HCT116 (cell line): ENCODE measurements at regions not wholly inside any gene's neighbourhood (a gene's known extent, or its start where the extent isn't known, plus 50 kb on each side); places are given as distances from the start of the nearest gene placed in this dataset.

Source experiments
- ATAC-seq: fragments of 200-7000 bp; cut with Tn5 transposase; 2 replicates; pipeline ENCODE4 v1.9.1; 2020; ENCODE audit warnings: mild to moderate bottlenecking, moderate library complexity
- BruUV-seq: library from RNA; stranded (reverse); fragments of 400-500 nt; replicated peaks from 2 replicates; lab custom pipeline; 2021; lab: Mats Ljungman, UMichigan
- CTCF ChIA-PET: fragments of 300-600 bp; sonication (Branson Sonifier 250); formaldehyde crosslinking; loops from one replicate; lab custom pipeline; 2021; ENCODE audit warnings: antibody characterized with exemption; lab: Charles Lee
- POLR2A ChIA-PET: fragments of 300-600, 350-600 bp; sonication (Branson Sonifier 250); formaldehyde crosslinking; loops from one replicate; lab custom pipeline; 2021; ENCODE audit warnings: antibody characterized with exemption; lab: Charles Lee
- RAD21 ChIA-PET, 2 experiments: fragments of 300-600 bp; sonication (Branson Sonifier 250); formaldehyde crosslinking; loops; one replicate each; lab custom pipeline; 2023; ENCODE audit warnings: low total read pairs in 2 of 2; ENCODE audit not compliant: uncharacterized antibody in 2 of 2, unreplicated experiment in 2 of 2, low non-redundant PET in 1 of 2; lab: Charles Lee
- DNase-seq: peaks from one replicate; pipeline ENCODE4 v3.0.0-alpha.2; 2010; ENCODE audit warnings: low read depth, low spot score
- H2AFZ ChIP-seq: fragments of 200-600 bp; shearing (Covaris generic), sonication (generic); 2 replicates; pipeline ENCODE4 v1.6.1; 2017; ENCODE audit warnings: low read depth, mixed run types, mixed read lengths, antibody characterized with exemption, low read length; ENCODE audit not compliant: poor library complexity, severe bottlenecking
- H3K27ac ChIP-seq: 2 replicates; pipeline ENCODE4 v1.5.1; 2012; ENCODE audit warnings: low read depth, low read length
- H3K27me3 ChIP-seq: fragments of 200-600 bp; sonication (generic); 2 replicates; pipeline ENCODE4 v1.6.1; 2016; ENCODE audit warnings: mixed run types, low read length, mixed read lengths; ENCODE audit not compliant: insufficient read depth
- H3K36me3 ChIP-seq, 2 experiments: fragments of 200-500 bp in 1 of 2; fragments of 200-600 bp in 1 of 2; sonication (Bioruptor generic) in 1 of 2; sonication (generic) in 1 of 2; 2 replicates each; pipeline versions ENCODE4 v1.5.1 to v1.6.1; 2014 to 2016; ENCODE audit warnings: low read length in 2 of 2, inconsistent platforms in 1 of 2, mixed read lengths in 1 of 2, mixed run types in 1 of 2; ENCODE audit not compliant: insufficient read depth in 2 of 2, control insufficient read depth in 1 of 2
- H3K4me1 ChIP-seq, 2 experiments: fragments of 200-600 bp in 1 of 2; sonication (generic) in 1 of 2; 2 replicates each; pipeline versions ENCODE4 v1.5.1 to v1.6.1; 2012 to 2017; ENCODE audit warnings: low read length in 2 of 2, inconsistent platforms in 1 of 2, mild to moderate bottlenecking in 1 of 2, mixed read lengths in 1 of 2, mixed run types in 1 of 2, moderate library complexity in 1 of 2; ENCODE audit not compliant: insufficient read depth in 2 of 2, control insufficient read depth in 1 of 2
- H3K4me2 ChIP-seq: fragments of 200-600 bp; sonication (generic); 2 replicates; pipeline ENCODE4 v1.6.1; 2017; ENCODE audit warnings: mixed run types, low read length, mixed read lengths
- H3K4me3 ChIP-seq, 2 experiments: fragments of 200-600 bp in 1 of 2; sonication (generic) in 1 of 2; replicated peaks in 1 of 2; 2 replicates each; pipeline ENCODE4 v1.5.1; 2011 to 2016; ENCODE audit warnings: low read length in 2 of 2, control low read depth in 1 of 2, low read depth in 1 of 2, mild to moderate bottlenecking in 1 of 2, mixed read lengths in 1 of 2, mixed run types in 1 of 2
- H3K79me2 ChIP-seq: fragments of 200-600 bp; sonication (generic); 2 replicates; pipeline ENCODE4 v1.6.1; 2017; ENCODE audit warnings: mild to moderate bottlenecking, mixed run types, low read length, moderate library complexity, mixed read lengths; ENCODE audit not compliant: insufficient read depth
- H3K9ac ChIP-seq: fragments of 200-600 bp; sonication (generic); 2 replicates; pipeline ENCODE4 v1.6.1; 2016; ENCODE audit warnings: low read length, mixed read lengths
- H3K9me2 ChIP-seq: fragments of 200-600 bp; sonication (generic), shearing (Covaris generic); 2 replicates; pipeline ENCODE4 v1.6.1; 2017; ENCODE audit warnings: mixed run types, mild to moderate bottlenecking, moderate library complexity; ENCODE audit not compliant: insufficient read depth
- H3K9me3 ChIP-seq, 2 experiments: fragments of 200-500 bp in 1 of 2; fragments of 200-600 bp in 1 of 2; sonication (Bioruptor generic) in 1 of 2; sonication (generic) in 1 of 2; 2 replicates each; pipeline ENCODE4 v1.6.1; 2014 to 2017; ENCODE audit warnings: low read length in 2 of 2, mixed read lengths in 2 of 2, inconsistent platforms in 1 of 2, low read depth in 1 of 2, mild to moderate bottlenecking in 1 of 2, mixed run types in 1 of 2, moderate library complexity in 1 of 2; ENCODE audit not compliant: control insufficient read depth in 1 of 2, insufficient read depth in 1 of 2
- H4K20me1 ChIP-seq: fragments of 200-600 bp; sonication (generic), shearing (Covaris generic); 2 replicates; pipeline ENCODE4 v1.6.1; 2017; ENCODE audit warnings: mixed run types, mild to moderate bottlenecking, moderate library complexity; ENCODE audit not compliant: insufficient read depth
- POLR2A ChIP-seq: IDR thresholded peaks from 2 replicates; pipeline ENCODE4 v1.7.0; 2011; ENCODE audit warnings: borderline replicate concordance; ENCODE audit not compliant: insufficient read depth, insufficient read length; ENCODE audit errors: extremely low read depth
- POLR2AphosphoS5 ChIP-seq: IDR thresholded peaks from 2 replicates; pipeline ENCODE4 v1.6.1; 2011; ENCODE audit warnings: mild to moderate bottlenecking, low read depth, low read length, moderate library complexity
- TCF7L2 ChIP-seq: IDR thresholded peaks from 2 replicates; pipeline ENCODE4 v1.7.0; 2011; ENCODE audit warnings: borderline replicate concordance, inconsistent platforms; ENCODE audit not compliant: insufficient read depth, insufficient read length; ENCODE audit errors: extremely low read depth
- YY1 ChIP-seq: IDR thresholded peaks from 2 replicates; pipeline ENCODE4 v1.6.1; 2011; ENCODE audit warnings: low read length, low read depth, moderate library complexity, mild to moderate bottlenecking; ENCODE audit not compliant: insufficient replicate concordance; ENCODE audit errors: extremely low read depth
- ZNF274 ChIP-seq: fragments of 200-500 bp; sonication (Bioruptor generic); IDR thresholded peaks from 2 replicates; pipeline ENCODE4 v1.6.1; 2014; ENCODE audit warnings: mild to moderate bottlenecking, low read depth, low read length, inconsistent platforms
- intact Hi-C: fragments of 100-400 bp; cut with micrococcal nuclease; formaldehyde crosslinking; loops from 2 replicates; pipeline ENCODE4 v1.10.0; 2022
- TF ChIP-seq, protein P1 (sequence below): IDR thresholded peaks from 2 replicates; pipeline ENCODE4 v1.6.1; 2012
- TF ChIP-seq, protein P2 (sequence below): IDR thresholded peaks from 2 replicates; pipeline ENCODE4 v1.6.1; 2012; ENCODE audit warnings: low read depth
- TF ChIP-seq, protein P3 (sequence below), 3 experiments: fragments of 200-600 bp in 1 of 3; sonication (generic) in 1 of 3; IDR thresholded peaks in 2 of 3; conservative IDR thresholded peaks in 1 of 3; 2 replicates each; pipeline ENCODE4 v1.5.1; 2012 to 2017; ENCODE audit warnings: low read depth in 2 of 3, low read length in 2 of 3, antibody characterized with exemption in 1 of 3, borderline replicate concordance in 1 of 3, control low read depth in 1 of 3, mild to moderate bottlenecking in 1 of 3, mixed read lengths in 1 of 3, mixed run types in 1 of 3, moderate library complexity in 1 of 3; ENCODE audit not compliant: insufficient read depth in 1 of 3

DNA sequence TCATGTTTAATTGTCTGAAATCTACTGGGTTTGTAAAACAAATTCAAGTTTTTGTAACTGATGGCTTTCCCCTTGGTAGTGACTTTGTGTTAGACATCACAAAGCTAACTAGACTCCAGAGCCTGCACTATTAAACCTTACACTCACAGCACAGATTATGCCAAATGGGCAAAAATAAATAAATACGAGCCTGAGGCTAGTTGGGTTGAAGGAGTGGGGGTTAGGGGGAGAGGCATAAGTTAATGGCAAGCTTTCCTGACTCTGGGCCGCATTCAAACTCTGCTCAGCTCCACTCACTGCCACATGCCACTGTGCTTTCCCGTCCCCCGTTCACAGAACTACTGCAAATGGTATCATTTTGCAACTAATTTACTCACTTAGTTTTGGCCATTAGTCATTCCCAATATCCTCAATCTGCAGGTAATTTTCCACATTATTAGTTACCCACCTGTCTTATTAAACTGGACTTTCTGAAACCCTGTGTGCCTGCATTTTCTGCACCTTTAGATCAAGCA, 1079.9 kb upstream of the PIK3C3 start:
- ChIA-PET RAD21 (no interaction called here), POLR2A (no interaction called here), CTCF (no interaction called here)
- no peaks in the 10 kb centered on the region for H3K36me3 ChIP-seq
- no peaks in the 10 kb centered on the region for H3K9me2 ChIP-seq
- no peaks in the 10 kb centered on the region for H3K79me2 ChIP-seq
- H4K20me1 ChIP-seq: no peaks in the 10 kb centered on the region
- H3K27me3 ChIP-seq: no peaks in the 10 kb centered on the region
- no peaks in the 10 kb centered on the region for H3K4me1 ChIP-seq
- H3K4me2 ChIP-seq: no peak overlapping the region
- intact Hi-C loops: no loop called here
- H3K9me3 ChIP-seq: peaks cover 11 to 24% of the 10 kb centered on the region in 2 experiments; a peak in 2 of 4 replicates
- no peak overlapping the region for H3K27ac ChIP-seq
- TF ChIP-seq ZNF274 (no peak), YY1 (no peak), TCF7L2 (no peak), POLR2AphosphoS5 (no peak), POLR2A (no peak)
- TF ChIP-seq, protein P1, sequence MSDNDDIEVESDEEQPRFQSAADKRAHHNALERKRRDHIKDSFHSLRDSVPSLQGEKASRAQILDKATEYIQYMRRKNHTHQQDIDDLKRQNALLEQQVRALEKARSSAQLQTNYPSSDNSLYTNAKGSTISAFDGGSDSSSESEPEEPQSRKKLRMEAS: no peak
- TF ChIP-seq, protein P2, sequence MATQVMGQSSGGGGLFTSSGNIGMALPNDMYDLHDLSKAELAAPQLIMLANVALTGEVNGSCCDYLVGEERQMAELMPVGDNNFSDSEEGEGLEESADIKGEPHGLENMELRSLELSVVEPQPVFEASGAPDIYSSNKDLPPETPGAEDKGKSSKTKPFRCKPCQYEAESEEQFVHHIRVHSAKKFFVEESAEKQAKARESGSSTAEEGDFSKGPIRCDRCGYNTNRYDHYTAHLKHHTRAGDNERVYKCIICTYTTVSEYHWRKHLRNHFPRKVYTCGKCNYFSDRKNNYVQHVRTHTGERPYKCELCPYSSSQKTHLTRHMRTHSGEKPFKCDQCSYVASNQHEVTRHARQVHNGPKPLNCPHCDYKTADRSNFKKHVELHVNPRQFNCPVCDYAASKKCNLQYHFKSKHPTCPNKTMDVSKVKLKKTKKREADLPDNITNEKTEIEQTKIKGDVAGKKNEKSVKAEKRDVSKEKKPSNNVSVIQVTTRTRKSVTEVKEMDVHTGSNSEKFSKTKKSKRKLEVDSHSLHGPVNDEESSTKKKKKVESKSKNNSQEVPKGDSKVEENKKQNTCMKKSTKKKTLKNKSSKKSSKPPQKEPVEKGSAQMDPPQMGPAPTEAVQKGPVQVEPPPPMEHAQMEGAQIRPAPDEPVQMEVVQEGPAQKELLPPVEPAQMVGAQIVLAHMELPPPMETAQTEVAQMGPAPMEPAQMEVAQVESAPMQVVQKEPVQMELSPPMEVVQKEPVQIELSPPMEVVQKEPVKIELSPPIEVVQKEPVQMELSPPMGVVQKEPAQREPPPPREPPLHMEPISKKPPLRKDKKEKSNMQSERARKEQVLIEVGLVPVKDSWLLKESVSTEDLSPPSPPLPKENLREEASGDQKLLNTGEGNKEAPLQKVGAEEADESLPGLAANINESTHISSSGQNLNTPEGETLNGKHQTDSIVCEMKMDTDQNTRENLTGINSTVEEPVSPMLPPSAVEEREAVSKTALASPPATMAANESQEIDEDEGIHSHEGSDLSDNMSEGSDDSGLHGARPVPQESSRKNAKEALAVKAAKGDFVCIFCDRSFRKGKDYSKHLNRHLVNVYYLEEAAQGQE: no peak
- TF ChIP-seq, protein P3, sequence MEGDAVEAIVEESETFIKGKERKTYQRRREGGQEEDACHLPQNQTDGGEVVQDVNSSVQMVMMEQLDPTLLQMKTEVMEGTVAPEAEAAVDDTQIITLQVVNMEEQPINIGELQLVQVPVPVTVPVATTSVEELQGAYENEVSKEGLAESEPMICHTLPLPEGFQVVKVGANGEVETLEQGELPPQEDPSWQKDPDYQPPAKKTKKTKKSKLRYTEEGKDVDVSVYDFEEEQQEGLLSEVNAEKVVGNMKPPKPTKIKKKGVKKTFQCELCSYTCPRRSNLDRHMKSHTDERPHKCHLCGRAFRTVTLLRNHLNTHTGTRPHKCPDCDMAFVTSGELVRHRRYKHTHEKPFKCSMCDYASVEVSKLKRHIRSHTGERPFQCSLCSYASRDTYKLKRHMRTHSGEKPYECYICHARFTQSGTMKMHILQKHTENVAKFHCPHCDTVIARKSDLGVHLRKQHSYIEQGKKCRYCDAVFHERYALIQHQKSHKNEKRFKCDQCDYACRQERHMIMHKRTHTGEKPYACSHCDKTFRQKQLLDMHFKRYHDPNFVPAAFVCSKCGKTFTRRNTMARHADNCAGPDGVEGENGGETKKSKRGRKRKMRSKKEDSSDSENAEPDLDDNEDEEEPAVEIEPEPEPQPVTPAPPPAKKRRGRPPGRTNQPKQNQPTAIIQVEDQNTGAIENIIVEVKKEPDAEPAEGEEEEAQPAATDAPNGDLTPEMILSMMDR (IDR thresholded peaks at IDR 0.05 in 2 of 3, conservative IDR thresholded peaks at IDR 0.05 in 1 of 3; ENCODE audit: borderline replicate concordance in 1 of 3, insufficient read depth in 1 of 3, low read depth in 2 of 3, low read length in 2 of 3): no peak
- ATAC-seq (no peak), DNase-seq (no peak)
- no peak overlapping the region for H3K9ac ChIP-seq
- H3K4me3 ChIP-seq: no peak overlapping the region
- no peak overlapping the region for H2AFZ ChIP-seq
- BruUV-seq: no TSS peak
